NB4 (cell line): ENCODE measurements at regions not wholly inside any gene's neighbourhood (a gene's known extent, or its start where the extent isn't known, plus 50 kb on each side); places are given as distances from the start of the nearest gene placed in this dataset.

Experiments
- TF ChIP-seq, protein P1 (sequence below): IDR thresholded peaks from one replicate; pipeline ENCODE4 v1.5.1; 2012; ENCODE audit warnings: low read depth, low read length
- TF ChIP-seq, protein P2 (sequence below): IDR thresholded peaks from 2 replicates; pipeline ENCODE4 v1.6.1; 2011; ENCODE audit warnings: low read depth, low read length

DNA sequence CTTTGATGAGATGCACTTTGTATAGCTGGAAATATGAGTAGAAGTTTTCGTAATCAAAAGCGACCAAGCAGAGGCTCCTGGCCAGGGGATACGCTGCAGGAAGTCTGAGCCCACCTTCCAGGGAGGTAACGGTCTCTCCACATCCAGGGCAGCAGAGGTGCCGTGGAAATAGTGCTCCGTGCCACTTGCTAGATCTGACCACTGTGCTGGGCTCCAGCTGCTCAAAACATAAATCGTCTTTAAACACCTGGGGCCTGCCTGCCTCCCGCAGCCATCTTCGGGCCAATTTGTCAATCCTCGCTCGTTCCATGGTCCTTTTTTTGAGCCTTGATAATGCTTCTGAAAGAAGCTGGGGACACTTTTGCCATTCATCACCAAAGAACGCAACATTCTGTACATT, 445.0 kb downstream of the ZNF536 start:
- TF ChIP-seq, protein P1, sequence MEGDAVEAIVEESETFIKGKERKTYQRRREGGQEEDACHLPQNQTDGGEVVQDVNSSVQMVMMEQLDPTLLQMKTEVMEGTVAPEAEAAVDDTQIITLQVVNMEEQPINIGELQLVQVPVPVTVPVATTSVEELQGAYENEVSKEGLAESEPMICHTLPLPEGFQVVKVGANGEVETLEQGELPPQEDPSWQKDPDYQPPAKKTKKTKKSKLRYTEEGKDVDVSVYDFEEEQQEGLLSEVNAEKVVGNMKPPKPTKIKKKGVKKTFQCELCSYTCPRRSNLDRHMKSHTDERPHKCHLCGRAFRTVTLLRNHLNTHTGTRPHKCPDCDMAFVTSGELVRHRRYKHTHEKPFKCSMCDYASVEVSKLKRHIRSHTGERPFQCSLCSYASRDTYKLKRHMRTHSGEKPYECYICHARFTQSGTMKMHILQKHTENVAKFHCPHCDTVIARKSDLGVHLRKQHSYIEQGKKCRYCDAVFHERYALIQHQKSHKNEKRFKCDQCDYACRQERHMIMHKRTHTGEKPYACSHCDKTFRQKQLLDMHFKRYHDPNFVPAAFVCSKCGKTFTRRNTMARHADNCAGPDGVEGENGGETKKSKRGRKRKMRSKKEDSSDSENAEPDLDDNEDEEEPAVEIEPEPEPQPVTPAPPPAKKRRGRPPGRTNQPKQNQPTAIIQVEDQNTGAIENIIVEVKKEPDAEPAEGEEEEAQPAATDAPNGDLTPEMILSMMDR = no peak
- TF ChIP-seq, protein P2, sequence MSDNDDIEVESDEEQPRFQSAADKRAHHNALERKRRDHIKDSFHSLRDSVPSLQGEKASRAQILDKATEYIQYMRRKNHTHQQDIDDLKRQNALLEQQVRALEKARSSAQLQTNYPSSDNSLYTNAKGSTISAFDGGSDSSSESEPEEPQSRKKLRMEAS = no peak
